GM18498 (cell line): ENCODE measurements at regions not wholly inside any gene's neighbourhood (a gene's known extent, or its start where the extent isn't known, plus 50 kb on each side); places are given as distances from the start of the nearest gene placed in this dataset.
"Not testable (repeated sequence)": the region's sequence is repeated elsewhere in the genome, so short reads cannot be mapped to it uniquely, and the experiment has no call there.

Experiments
- ATAC-seq: cut with Tn5 transposase; IDR thresholded peaks from one replicate; pipeline ENCODE4 v1.9.1; 2021; ENCODE audit warnings: mild to moderate bottlenecking, moderate library complexity; ENCODE audit not compliant: unreplicated experiment

- ATAC-seq = no peak
These were observed 637.3 kb downstream of the MATN1 start for GRCh38 chr1:30085811-30086770.

- ATAC-seq = no peak
These were observed 638.3 kb downstream of the MATN1 start for GRCh38 chr1:30084909-30085571.

- ATAC-seq = no peak
These were observed 639.5 kb downstream of the MATN1 start for GRCh38 chr1:30083800-30084464.

- no peak for ATAC-seq
These were observed 641.8 kb downstream of the MATN1 start for GRCh38 chr1:30081379-30082102.

GRCh38 chr1:30075916-30076315 lies 647.5 kb downstream of the MATN1 start:
- not testable (repeated sequence) for ATAC-seq

GRCh38 chr1:30068787-30069472 lies 654.5 kb downstream of the MATN1 start:
- no peak for ATAC-seq

- no peak for ATAC-seq
These were observed 658.8 kb downstream of the MATN1 start for GRCh38 chr1:30064547-30064946.

GRCh38 chr1:30063621-30064280 lies 659.6 kb downstream of the MATN1 start:
- no peak for ATAC-seq

GRCh38 chr1:30061292-30062220 lies 661.8 kb downstream of the MATN1 start:
- ATAC-seq = no peak

GRCh38 chr1:30060738-30061137 lies 662.6 kb downstream of the MATN1 start:
- no peak for ATAC-seq

GRCh38 chr1:30058970-30059369 lies 664.4 kb downstream of the MATN1 start:
- ATAC-seq = no peak

- no peak for ATAC-seq
These were observed 669.3 kb downstream of the MATN1 start for GRCh38 chr1:30054126-30054525.

- no peak for ATAC-seq
These were observed 671.2 kb downstream of the MATN1 start for GRCh38 chr1:30052178-30052577.

- no peak for ATAC-seq
These were observed 671.6 kb downstream of the MATN1 start for GRCh38 chr1:30051777-30052176.

GRCh38 chr1:30049748-30050296 lies 673.6 kb downstream of the MATN1 start:
- ATAC-seq = no peak

- no peak for ATAC-seq
These were observed 674.5 kb downstream of the MATN1 start for GRCh38 chr1:30048905-30049304.

GRCh38 chr1:30047576-30047975 lies 675.8 kb downstream of the MATN1 start:
- ATAC-seq = no peak

GRCh38 chr1:30046751-30047150 lies 676.6 kb downstream of the MATN1 start:
- ATAC-seq = no peak
